Endodermal cell (in vitro differentiated cells): ENCODE measurements at regions not wholly inside any gene's neighbourhood (a gene's known extent, or its start where the extent isn't known, plus 50 kb on each side); places are given as distances from the start of the nearest gene placed in this dataset.

Experiments used
- DNase-seq: peaks from one replicate; pipeline ENCODE4 v3.0.0-alpha.2; 2017
- H3K27ac ChIP-seq: 2 replicates; pipeline ENCODE4 v1.5.1; 2013; ENCODE audit warnings: mild to moderate bottlenecking, low read depth, low read length, moderate library complexity
- H3K27me3 ChIP-seq: 2 replicates; pipeline ENCODE4 v1.6.1; 2013; ENCODE audit warnings: mild to moderate bottlenecking, low read length, moderate library complexity; ENCODE audit not compliant: insufficient read depth, control insufficient read depth, poor library complexity, severe bottlenecking
- H3K36me3 ChIP-seq: 2 replicates; pipeline ENCODE4 v1.7.0; 2013; ENCODE audit warnings: mild to moderate bottlenecking, low read length, moderate library complexity; ENCODE audit not compliant: control insufficient read depth, insufficient read depth
- H3K4me1 ChIP-seq: one replicate; pipeline ENCODE4 v1.7.0; 2013; ENCODE audit warnings: low read length; ENCODE audit not compliant: control insufficient read depth, insufficient read depth
- H3K4me3 ChIP-seq: 2 replicates; pipeline ENCODE4 v1.5.1; 2013; ENCODE audit warnings: mild to moderate bottlenecking, low read length, moderate library complexity
- H3K9ac ChIP-seq: 2 replicates; pipeline ENCODE4 v1.6.1; 2013; ENCODE audit warnings: mild to moderate bottlenecking, low read length, moderate library complexity; ENCODE audit not compliant: poor library complexity, severe bottlenecking; ENCODE audit errors: extremely low read depth
- H3K9me3 ChIP-seq: 2 replicates; pipeline ENCODE4 v1.6.1; 2013; ENCODE audit warnings: mild to moderate bottlenecking, low read length, moderate library complexity; ENCODE audit not compliant: control insufficient read depth
- H3K27ac Mint-ChIP-seq: 2 replicates; pipeline ENCODE4 v1.8.0; 2020; ENCODE audit warnings: mixed read lengths
- H3K27me3 Mint-ChIP-seq: 2 replicates; pipeline ENCODE4 v1.8.0; 2021; ENCODE audit warnings: mild to moderate bottlenecking, mixed read lengths; ENCODE audit not compliant: insufficient read depth
- H3K36me3 Mint-ChIP-seq: 2 replicates; pipeline ENCODE4 v1.8.0; 2020; ENCODE audit warnings: low read depth, mixed read lengths
- H3K4me1 Mint-ChIP-seq: 2 replicates; pipeline ENCODE4 v1.8.0; 2020; ENCODE audit warnings: mixed read lengths
- H3K4me3 Mint-ChIP-seq: 2 replicates; pipeline ENCODE4 v1.8.0; 2020; ENCODE audit warnings: mild to moderate bottlenecking, moderate library complexity, mixed read lengths
- H3K9me3 Mint-ChIP-seq: 2 replicates; pipeline ENCODE4 v1.8.0; 2020; ENCODE audit warnings: mild to moderate bottlenecking, mixed read lengths
- CTCF ChIP-seq: fragments of 200-600 bp; sonication (generic); conservative IDR thresholded peaks from 2 replicates; pipeline ENCODE4 v1.5.0; 2021; ENCODE audit warnings: antibody characterized with exemption, mild to moderate bottlenecking
- WGBS, 2 experiments: methylation state at CpG; one replicate each; pipeline versions ENCODE4 v1.1.5 to v1.1.7; 2013; ENCODE audit warnings: missing lambda C conversion rate in 2 of 2, mixed read lengths in 1 of 2; ENCODE audit not compliant: insufficient coverage in 1 of 2, insufficient read length in 1 of 2; 5-methylcytosine and 5-hydroxymethylcytosine counted together

- no peak overlapping the region for H3K27ac Mint-ChIP-seq
- no peaks in the 10 kb centered on the region for H3K36me3 Mint-ChIP-seq
- no peaks in the 10 kb centered on the region for H3K4me1 Mint-ChIP-seq
- no peak overlapping the region for H3K4me3 Mint-ChIP-seq
- H3K36me3 ChIP-seq = no peaks in the 10 kb centered on the region
- no peak for TF ChIP-seq CTCF
- H3K27me3 Mint-ChIP-seq = no peaks in the 10 kb centered on the region
- H3K27me3 ChIP-seq = no peaks in the 10 kb centered on the region
- H3K9me3 Mint-ChIP-seq = no peaks in the 10 kb centered on the region
- H3K9ac ChIP-seq = no peak overlapping the region
- no peak overlapping the region for H3K27ac ChIP-seq
- DNase-seq = no peak
- H3K9me3 ChIP-seq = no peaks in the 10 kb centered on the region
- H3K4me1 ChIP-seq = no peaks in the 10 kb centered on the region
- no peak overlapping the region for H3K4me3 ChIP-seq
Observed at GRCh38 chr11:26073646-26074045, 258.3 kb upstream of the ANO3 start.

- no peaks in the 10 kb centered on the region for H3K9me3 ChIP-seq
- no peaks in the 10 kb centered on the region for H3K9me3 Mint-ChIP-seq
- H3K4me1 ChIP-seq = no peaks in the 10 kb centered on the region
- peaks cover 2% of the 10 kb centered on the region for H3K4me1 Mint-ChIP-seq
- no peaks in the 10 kb centered on the region for H3K27me3 ChIP-seq
- 95 to 96% methylated on average over 3 of the region's 3 CpGs for WGBS, 2 experiments
- no peak overlapping the region for H3K27ac ChIP-seq
- TF ChIP-seq CTCF = no peak
- H3K27me3 Mint-ChIP-seq = no peaks in the 10 kb centered on the region
- no peak overlapping the region for H3K9ac ChIP-seq
- DNase-seq = no peak
- no peak overlapping the region for H3K27ac Mint-ChIP-seq
- H3K36me3 Mint-ChIP-seq = no peaks in the 10 kb centered on the region
- H3K4me3 Mint-ChIP-seq = no peak overlapping the region
- H3K4me3 ChIP-seq = no peak overlapping the region
- H3K36me3 ChIP-seq = no peaks in the 10 kb centered on the region
Observed at GRCh38 chr11:26076233-26076990, 255.5 kb upstream of the ANO3 start.

- no peaks in the 10 kb centered on the region for H3K27me3 ChIP-seq
- Mint-ChIP-seq H3K9me3 (no peaks in the 10 kb centered on the region), H3K4me1 (peaks cover 2% of the 10 kb centered on the region), H3K27ac (no peak overlapping the region), H3K4me3 (no peak overlapping the region), H3K36me3 (no peaks in the 10 kb centered on the region), H3K27me3 (no peaks in the 10 kb centered on the region)
- TF ChIP-seq CTCF = no peak
- H3K9ac ChIP-seq = no peak overlapping the region
- DNase-seq = no peak
- no peaks in the 10 kb centered on the region for H3K4me1 ChIP-seq
- H3K27ac ChIP-seq = no peak overlapping the region
- H3K36me3 ChIP-seq = no peaks in the 10 kb centered on the region
- no peaks in the 10 kb centered on the region for H3K9me3 ChIP-seq
- no peak overlapping the region for H3K4me3 ChIP-seq
- 93 to 100% methylated on average over 2 to 5 of the region's 5 CpGs for WGBS, 2 experiments
Observed at GRCh38 chr11:26078231-26078821, 253.6 kb upstream of the ANO3 start.
